ENCODE measurements at regions not wholly inside any gene's neighbourhood (a gene's known extent, or its start where the extent isn't known, plus 50 kb on each side); places are given as distances from the start of the nearest gene placed in this dataset.

GRCh38 chr5:166276006-166276405 is 2015.4 kb upstream of the WWC1 start:
- DNase-seq (ENCODE audit: low read depth) = no peak
- H3K4me3 ChIP-seq (ENCODE audit: low read depth, low read length) = no peak overlapping the region
- TF ChIP-seq CTCF (IDR thresholded peaks at IDR 0.05; ENCODE audit: insufficient read depth, low read length, severe bottlenecking) = no peak
- no peaks in the 10 kb centered on the region for H3K27me3 ChIP-seq (ENCODE audit: control insufficient read depth, insufficient read depth, low read length)
- H3K36me3 ChIP-seq (ENCODE audit: control insufficient read depth, insufficient read depth, low read length) = no peaks in the 10 kb centered on the region
- FAIRE-seq = no peak

GRCh38 chr5:166279828-166280227 is 2011.6 kb upstream of the WWC1 start:
- FAIRE-seq (no peak), DNase-seq (ENCODE audit: low read depth) (no peak)
- no peaks in the 10 kb centered on the region for H3K27me3 ChIP-seq (ENCODE audit: control insufficient read depth, insufficient read depth, low read length)
- no peak overlapping the region for H3K4me3 ChIP-seq (ENCODE audit: low read depth, low read length)
- TF ChIP-seq CTCF (IDR thresholded peaks at IDR 0.05; ENCODE audit: insufficient read depth, low read length, severe bottlenecking) = no peak
- H3K36me3 ChIP-seq (ENCODE audit: control insufficient read depth, insufficient read depth, low read length) = no peaks in the 10 kb centered on the region

DNA sequence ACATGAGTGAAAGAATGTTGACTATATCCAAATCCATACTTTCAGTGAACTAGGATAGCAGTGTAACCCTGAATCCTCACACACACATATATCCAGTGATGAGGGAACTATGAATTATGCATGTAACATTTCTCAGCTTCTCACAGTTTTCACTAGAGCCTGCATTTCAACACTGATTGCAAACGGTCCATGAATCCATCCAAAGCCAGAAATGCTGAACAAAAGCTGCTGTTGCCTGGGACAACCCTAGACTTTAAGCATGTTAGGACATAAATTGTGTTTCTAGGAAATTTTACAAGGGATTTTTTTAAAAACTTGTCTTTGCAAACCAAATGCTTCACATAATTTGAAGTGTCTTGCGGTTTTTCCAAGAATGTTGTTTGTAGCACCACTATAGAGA is 2010.0 kb upstream of the WWC1 start:
- TF ChIP-seq CTCF (IDR thresholded peaks at IDR 0.05; ENCODE audit: insufficient read depth, low read length, severe bottlenecking) = no peak
- DNase-seq (ENCODE audit: low read depth) = no peak
- H3K4me3 ChIP-seq (ENCODE audit: low read depth, low read length) = no peak overlapping the region
- H3K36me3 ChIP-seq (ENCODE audit: control insufficient read depth, insufficient read depth, low read length) = no peaks in the 10 kb centered on the region
- no peak for FAIRE-seq
- H3K27me3 ChIP-seq (ENCODE audit: control insufficient read depth, insufficient read depth, low read length) = no peaks in the 10 kb centered on the region

- Histone ChIP-seq H3K4me3 (ENCODE audit: low read depth, low read length) (no peak overlapping the region), H3K27me3 (ENCODE audit: control insufficient read depth, insufficient read depth, low read length) (no peaks in the 10 kb centered on the region), H3K36me3 (ENCODE audit: control insufficient read depth, insufficient read depth, low read length) (no peaks in the 10 kb centered on the region)
- TF ChIP-seq CTCF (IDR thresholded peaks at IDR 0.05; ENCODE audit: insufficient read depth, low read length, severe bottlenecking) = no peak
- no peak for DNase-seq (ENCODE audit: low read depth)
- no peak for FAIRE-seq
Observed at GRCh38 chr5:166282939-166283338, 2008.5 kb upstream of the WWC1 start.

DNA sequence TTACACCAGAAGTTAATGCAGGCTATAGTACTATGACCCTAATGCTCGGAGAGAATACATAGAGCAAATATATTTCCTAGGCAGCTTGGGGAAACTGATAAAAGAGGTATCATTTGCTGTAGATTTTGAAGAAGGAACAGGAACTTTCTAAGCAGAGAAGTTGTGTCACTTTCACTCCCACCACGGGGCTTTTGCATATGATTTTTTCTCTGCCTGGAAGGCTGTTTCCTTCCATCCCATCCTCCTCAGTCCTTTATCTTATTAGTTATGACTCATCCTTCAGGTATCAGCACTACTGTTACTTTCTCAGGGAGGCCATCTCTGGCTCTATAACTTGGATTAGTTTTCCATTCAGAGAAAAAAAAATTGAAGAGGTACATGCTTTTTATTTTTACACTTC is 2006.1 kb upstream of the WWC1 start:
- H3K27me3 ChIP-seq (ENCODE audit: control insufficient read depth, insufficient read depth, low read length) = no peaks in the 10 kb centered on the region
- FAIRE-seq (no peak), DNase-seq (ENCODE audit: low read depth) (no peak)
- TF ChIP-seq CTCF (IDR thresholded peaks at IDR 0.05; ENCODE audit: insufficient read depth, low read length, severe bottlenecking) = no peak
- H3K36me3 ChIP-seq (ENCODE audit: control insufficient read depth, insufficient read depth, low read length) = no peaks in the 10 kb centered on the region
- H3K4me3 ChIP-seq (ENCODE audit: low read depth, low read length) = no peak overlapping the region

DNA sequence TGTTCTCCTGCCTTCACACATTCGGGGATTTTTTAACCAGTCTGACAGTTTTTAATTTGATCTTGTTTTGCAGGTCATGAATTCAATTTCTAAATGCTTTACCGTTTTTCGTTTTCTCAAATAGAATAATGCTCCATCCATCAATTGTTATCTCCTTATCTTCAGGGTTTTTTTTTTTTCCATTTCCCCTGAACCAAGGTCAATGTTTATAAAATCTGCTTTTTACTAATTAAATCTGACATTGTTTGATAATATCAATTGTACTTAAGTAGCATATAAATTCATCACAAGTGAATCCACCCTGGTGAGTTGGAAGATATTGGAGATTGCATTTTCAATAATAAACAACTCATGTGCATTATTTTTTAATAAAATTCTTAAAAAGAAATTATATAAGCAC is 2004.6 kb upstream of the WWC1 start:
- H3K36me3 ChIP-seq (ENCODE audit: control insufficient read depth, insufficient read depth, low read length) = no peaks in the 10 kb centered on the region
- H3K4me3 ChIP-seq (ENCODE audit: low read depth, low read length) = no peak overlapping the region
- TF ChIP-seq CTCF (IDR thresholded peaks at IDR 0.05; ENCODE audit: insufficient read depth, low read length, severe bottlenecking) = no peak
- FAIRE-seq (no peak), DNase-seq (ENCODE audit: low read depth) (no peak)
- H3K27me3 ChIP-seq (ENCODE audit: control insufficient read depth, insufficient read depth, low read length) = no peaks in the 10 kb centered on the region

All from bronchial epithelial cell (primary cell).